ENCODE measurements at regions not wholly inside any gene's neighbourhood (a gene's known extent, or its start where the extent isn't known, plus 50 kb on each side); places are given as distances from the start of the nearest gene placed in this dataset.

- no peak for TF ChIP-seq POLR2A (IDR thresholded peaks at IDR 0.05; ENCODE audit: control extremely low read depth in 1 of 2, low read depth in 2 of 2, low read length in 2 of 2)
- TF ChIP-seq HDAC2 (IDR thresholded peaks at IDR 0.05; ENCODE audit: borderline replicate concordance in 1 of 2, low read depth in 2 of 2, low read length in 2 of 2) = no peak
- TF ChIP-seq POLR2AphosphoS5 (IDR thresholded peaks at IDR 0.05; ENCODE audit: low read depth, low read length) = no peak
Measured at GRCh38 chr20:57988828-57989227, 239.6 kb downstream of the ANKRD60 start.

Data from H1 (cell line).